HepG2 (cell line): ENCODE measurements at regions not wholly inside any gene's neighbourhood (a gene's known extent, or its start where the extent isn't known, plus 50 kb on each side); places are given as distances from the start of the nearest gene placed in this dataset.

Source experiments
- ATAC-seq: fragments of 200-7000 bp; cut with Tn5 transposase; 3 replicates; pipeline ENCODE4 v1.9.1; 2020; ENCODE audit warnings: mild to moderate bottlenecking, moderate library complexity
- BruUV-seq: library from RNA; stranded (reverse); fragments of 400-500 nt; replicated peaks from 2 replicates; lab custom pipeline; 2021; lab: Mats Ljungman, UMichigan
- CTCF ChIA-PET: fragments of 300-600 bp; formaldehyde crosslinking; extraction: SDS; loops from one replicate; lab custom pipeline; 2021; ENCODE audit warnings: low total read pairs, inconsistent platforms, low intra/inter-chr PET ratio; lab: Yijun Ruan, JAX
- POLR2A ChIA-PET: fragments of 350-600 bp; sonication (Branson Sonifier 250); formaldehyde crosslinking; loops from one replicate; lab custom pipeline; 2020; ENCODE audit warnings: antibody characterized with exemption, inconsistent platforms; lab: Yijun Ruan, JAX
- DNase-seq: peaks from one replicate; pipeline ENCODE4 v3.0.0-alpha.2; 2015; ENCODE audit warnings: low spot score
- FAIRE-seq: peaks from 3 replicates; lab custom pipeline; 2011; peaks lifted over from hg19 to GRCh38; lab: Jason Lieb, UNC
- H2AFZ ChIP-seq: one replicate; pipeline ENCODE4 v1.6.1; 2011; ENCODE audit warnings: low read length, inconsistent platforms
- H3K27ac ChIP-seq: fragments of 300-600 bp; 3 replicates; pipeline ENCODE4 v1.8.0; 2011; ENCODE audit warnings: mixed run types, mild to moderate bottlenecking, mixed read lengths, low read length, inconsistent platforms; ENCODE audit not compliant: insufficient read depth; ENCODE audit errors: extremely low read length
- H3K27me3 ChIP-seq, 2 experiments: fragments of 200-600 bp in 1 of 2; 2 replicates in 1 of 2; 3 replicates in 1 of 2; pipeline versions ENCODE4 v1.6.0 to v1.8.0; 2011; ENCODE audit warnings: low read length in 2 of 2, mild to moderate bottlenecking in 2 of 2, moderate library complexity in 2 of 2, inconsistent platforms in 1 of 2; ENCODE audit not compliant: insufficient read depth in 2 of 2, control insufficient read depth in 1 of 2
- H3K36me3 ChIP-seq, 2 experiments: fragments of 200-600 bp in 1 of 2; replicated peaks in 1 of 2; 2 replicates in 1 of 2; 3 replicates in 1 of 2; pipeline versions ENCODE4 v1.5.1 to v1.8.0; 2011; ENCODE audit warnings: low read length in 2 of 2, inconsistent platforms in 1 of 2; ENCODE audit not compliant: insufficient read depth in 2 of 2, control insufficient read depth in 1 of 2
- H3K4me1 ChIP-seq: 2 replicates; pipeline ENCODE4 v1.5.1; 2012; ENCODE audit warnings: low read length, inconsistent platforms; ENCODE audit not compliant: insufficient read depth
- H3K4me2 ChIP-seq: 2 replicates; pipeline ENCODE4 v1.6.0; 2011; ENCODE audit warnings: low read depth, low read length, inconsistent platforms
- H3K4me3 ChIP-seq, 3 experiments: fragments of 200-600 bp in 1 of 3; sonication (generic), shearing (Covaris generic) in 1 of 3; replicated peaks in 1 of 3; 2 replicates each; pipeline ENCODE4 v1.5.1; 2011 to 2016; ENCODE audit warnings: low read length in 3 of 3, inconsistent platforms in 2 of 3, low read depth in 2 of 3, mild to moderate bottlenecking in 2 of 3, control low read depth in 1 of 3, mixed read lengths in 1 of 3; ENCODE audit not compliant: insufficient read depth in 1 of 3
- H3K79me2 ChIP-seq: one replicate; pipeline ENCODE4 v1.6.1; 2011; ENCODE audit warnings: low read length, inconsistent platforms; ENCODE audit not compliant: insufficient read depth
- H3K9ac ChIP-seq: 2 replicates; pipeline ENCODE4 v1.6.0; 2011; ENCODE audit warnings: mild to moderate bottlenecking, low read depth, low read length, inconsistent platforms; ENCODE audit not compliant: insufficient read depth
- H3K9me3 ChIP-seq: 2 replicates; pipeline ENCODE4 v1.5.1; 2012; ENCODE audit warnings: mild to moderate bottlenecking, low read length
- H4K20me1 ChIP-seq: 2 replicates; pipeline ENCODE4 v1.6.0; 2011; ENCODE audit warnings: inconsistent platforms, mild to moderate bottlenecking, low read length, moderate library complexity; ENCODE audit not compliant: insufficient read depth
- ARHGAP35 ChIP-seq: sonication (generic); formaldehyde crosslinking; IDR thresholded peaks from 2 replicates; pipeline ENCODE4 v1.9.0; 2022; ENCODE audit warnings: mild to moderate bottlenecking, inconsistent platforms, moderate library complexity, missing genetic modification reagents, borderline replicate concordance
- ATF7 ChIP-seq, 2 experiments: fragments of 450-650 bp in 1 of 2; sonication (generic) in 1 of 2; formaldehyde crosslinking in 1 of 2; IDR thresholded peaks; 2 replicates each; pipeline versions ENCODE4 v1.4.0 to v1.6.1; 2016 to 2020; ENCODE audit warnings: antibody characterized with exemption in 1 of 2, mild to moderate bottlenecking in 1 of 2, missing genetic modification reagents in 1 of 2
- FOXA3 ChIP-seq: IDR thresholded peaks from 2 replicates; pipeline ENCODE4 v1.6.1; 2016; ENCODE audit warnings: missing genetic modification reagents, missing compliant biosample characterization
- MTF2 ChIP-seq: sonication (generic); formaldehyde crosslinking; IDR thresholded peaks from 2 replicates; pipeline ENCODE4 v1.5.0; 2020; ENCODE audit warnings: missing genetic modification reagents, borderline replicate concordance
- NFE2L2 ChIP-seq: fragments of 150-350 bp; IDR thresholded peaks from 2 replicates; pipeline ENCODE4 v1.6.1; 2014; ENCODE audit warnings: low read length
- NFIB ChIP-seq: sonication (generic); formaldehyde crosslinking; IDR thresholded peaks from 2 replicates; pipeline ENCODE4 v1.9.0; 2021; ENCODE audit warnings: missing genetic modification reagents, mild to moderate bottlenecking, borderline replicate concordance
- NFYB ChIP-seq: sonication (generic); formaldehyde crosslinking; IDR thresholded peaks from 2 replicates; pipeline ENCODE4 v1.4.0; 2020; ENCODE audit warnings: missing genetic modification reagents
- NONO ChIP-seq, 2 experiments: fragments of 450-650 bp in 1 of 2; sonication (generic) in 1 of 2; formaldehyde crosslinking in 1 of 2; IDR thresholded peaks in 1 of 2; conservative IDR thresholded peaks in 1 of 2; 2 replicates each; pipeline versions ENCODE4 v1.6.1 to v1.8.0; 2017 to 2022; ENCODE audit warnings: mild to moderate bottlenecking in 1 of 2, missing genetic modification reagents in 1 of 2, moderate library complexity in 1 of 2
- NR1H2 ChIP-seq: sonication (generic); formaldehyde crosslinking; IDR thresholded peaks from 2 replicates; pipeline ENCODE4 v1.8.1; 2022; ENCODE audit warnings: low read depth, missing genetic modification reagents, borderline replicate concordance
- PAXIP1 ChIP-seq: sonication (generic); formaldehyde crosslinking; conservative IDR thresholded peaks from 2 replicates; pipeline ENCODE4 v1.4.0; 2020; ENCODE audit warnings: mild to moderate bottlenecking, missing genetic modification reagents, moderate library complexity
- SAP130 ChIP-seq: IDR thresholded peaks from 2 replicates; pipeline ENCODE4 v1.6.1; 2016; ENCODE audit warnings: low read depth
- ZNF263 ChIP-seq: sonication (generic); formaldehyde crosslinking; IDR thresholded peaks from 2 replicates; pipeline ENCODE4 v1.4.0; 2020; ENCODE audit warnings: missing genetic modification reagents
- ZNF292 ChIP-seq: sonication (generic); formaldehyde crosslinking; IDR thresholded peaks from 2 replicates; pipeline ENCODE4 v1.8.1; 2022; ENCODE audit warnings: mild to moderate bottlenecking, low read depth, missing genetic modification reagents, borderline replicate concordance
- ZNF468 ChIP-seq: sonication (generic); formaldehyde crosslinking; IDR thresholded peaks from 2 replicates; pipeline ENCODE4 v1.8.0; 2022; ENCODE audit warnings: mild to moderate bottlenecking, moderate library complexity, missing genetic modification reagents
- ZNF574 ChIP-seq: sonication (generic); formaldehyde crosslinking; IDR thresholded peaks from 2 replicates; pipeline ENCODE4 v1.4.0; 2020; ENCODE audit warnings: missing genetic modification reagents
- ZNF597 ChIP-seq: sonication (generic); formaldehyde crosslinking; IDR thresholded peaks from 2 replicates; pipeline ENCODE4 v1.5.0; 2020; ENCODE audit warnings: missing genetic modification reagents
- ZNF761 ChIP-seq: sonication (generic); formaldehyde crosslinking; conservative IDR thresholded peaks from 2 replicates; pipeline ENCODE4 v1.4.0; 2020; ENCODE audit warnings: mild to moderate bottlenecking, missing genetic modification reagents
- ZNF792 ChIP-seq: IDR thresholded peaks from 2 replicates; pipeline ENCODE4 v1.6.1; 2016
- WGBS: methylation state at CpG from one replicate; pipeline ENCODE4 v1.1.6; 2017; ENCODE audit warnings: low lambda C conversion rate; 5-methylcytosine and 5-hydroxymethylcytosine counted together
- in situ Hi-C: cut with HindIII; loops from 2 replicates; pipeline ENCODE4 v1.10.0; 2017; ENCODE audit warnings: low pct_unique_long_range_greater_than_20kb; ENCODE audit not compliant: extremely low pct_ligation_motif_present
- intact Hi-C: fragments of 100-400 bp; cut with micrococcal nuclease; formaldehyde crosslinking; loops from one replicate; pipeline ENCODE4 v1.10.0; 2022; ENCODE audit not compliant: unreplicated experiment

GRCh38 chr17:13352747-13353415 is 248.8 kb downstream of the HS3ST3A1 start:
- Histone ChIP-seq H3K4me3 (no peak overlapping the region), H3K9me3 (no peaks in the 10 kb centered on the region), H3K4me2 (peak overlapping the region; percentile 6; the same call in 1 of the 2 replicates), H3K4me1 (peaks cover 22% of the 10 kb centered on the region), H3K27ac (no peak overlapping the region), H4K20me1 (no peaks in the 10 kb centered on the region), H3K36me3 (no peaks in the 10 kb centered on the region), H3K27me3 (peaks cover 0 to 3% of the 10 kb centered on the region in 2 experiments; a peak in 1 of 5 replicates), H3K79me2 (no peaks in the 10 kb centered on the region), H3K9ac (no peak overlapping the region), H2AFZ (no peak overlapping the region)
- FAIRE-seq (no peak), DNase-seq (no peak), ATAC-seq (peak; percentile 60)
- intact Hi-C loops (no loop called here), in situ Hi-C loops (no loop called here)
- WGBS, result 45% methylated on average over 10 of the region's 10 CpGs
- no TSS peak for BruUV-seq
- ChIA-PET CTCF (no interaction called here), POLR2A (no interaction called here)
- TF ChIP-seq FOXA3 (CRISPR knock-in tag), result no peak
- no peak for TF ChIP-seq SAP130 (CRISPR knock-in tag)
- 0 out of 2 replicates have a peak, but pooled peaks have one; percentile 37 for TF ChIP-seq NFE2L2
- no peak for TF ChIP-seq NFYB (CRISPR knock-in tag)
- TF ChIP-seq NONO (IDR thresholded peaks at IDR 0.05), result no peak
- no peak for TF ChIP-seq NONO (CRISPR knock-in tag; conservative IDR thresholded peaks at IDR 0.05)
- TF ChIP-seq MTF2 (CRISPR knock-in tag), result no peak
- no peak for TF ChIP-seq PAXIP1
- TF ChIP-seq NR1H2 (CRISPR knock-in tag), result no peak
- TF ChIP-seq ZNF761, result no peak
- no peak for TF ChIP-seq ZNF574 (CRISPR knock-in tag)
- TF ChIP-seq ARHGAP35, result no peak
- peak; percentile 95 for TF ChIP-seq ZNF263
- peak; percentile 53; the same call in 1 of the 2 replicates for TF ChIP-seq ATF7 (IDR thresholded peaks at IDR 0.05)
- TF ChIP-seq ATF7 (CRISPR knock-in tag; IDR thresholded peaks at IDR 0.05), result no peak
- no peak for TF ChIP-seq NFIB (CRISPR knock-in tag)
- no peak for TF ChIP-seq ZNF292 (CRISPR knock-in tag)
- TF ChIP-seq ZNF597, result no peak
- no peak for TF ChIP-seq ZNF792
- TF ChIP-seq ZNF468 (CRISPR knock-in tag), result no peak
